Stimulated activated CD4-positive, alpha-beta T cell treated with anti-CD3 and anti-CD28 coated beads, Interleukin-4, amount 100 ng/mL, for 4 hours (primary cell): ENCODE measurements at regions not wholly inside any gene's neighbourhood (a gene's known extent, or its start where the extent isn't known, plus 50 kb on each side); places are given as distances from the start of the nearest gene placed in this dataset.
"Not testable (repeated sequence)": the region's sequence is repeated elsewhere in the genome, so short reads cannot be mapped to it uniquely, and the experiment has no call there.

ENCODE experiments used
- DNase-seq, 2 experiments: peaks; one replicate each; pipeline ENCODE4 v3.0.0-alpha.2; 2020

- no peak for DNase-seq
These were observed 159.1 kb upstream of the TTC29 start for GRCh38 chr4:147104768-147105167.

DNA sequence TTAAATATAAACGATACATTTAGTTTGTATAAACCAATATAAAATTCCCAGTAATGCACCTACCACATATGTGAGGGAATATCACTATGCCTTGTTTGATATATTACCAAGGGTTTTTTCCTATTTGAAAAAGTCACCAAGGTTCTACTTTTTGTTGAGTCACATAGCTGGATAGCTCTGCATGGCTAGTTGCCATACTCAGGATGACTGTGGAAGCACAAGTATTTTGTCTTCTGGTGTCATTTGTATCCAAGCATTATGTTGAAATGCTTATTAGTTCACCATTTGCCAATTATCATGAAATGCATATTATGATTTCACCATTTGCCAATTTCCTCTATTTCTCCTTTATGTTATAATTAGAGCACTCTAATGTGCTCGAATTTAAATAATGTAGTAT, 162.7 kb upstream of the TTC29 start:
- no peak for DNase-seq

DNA sequence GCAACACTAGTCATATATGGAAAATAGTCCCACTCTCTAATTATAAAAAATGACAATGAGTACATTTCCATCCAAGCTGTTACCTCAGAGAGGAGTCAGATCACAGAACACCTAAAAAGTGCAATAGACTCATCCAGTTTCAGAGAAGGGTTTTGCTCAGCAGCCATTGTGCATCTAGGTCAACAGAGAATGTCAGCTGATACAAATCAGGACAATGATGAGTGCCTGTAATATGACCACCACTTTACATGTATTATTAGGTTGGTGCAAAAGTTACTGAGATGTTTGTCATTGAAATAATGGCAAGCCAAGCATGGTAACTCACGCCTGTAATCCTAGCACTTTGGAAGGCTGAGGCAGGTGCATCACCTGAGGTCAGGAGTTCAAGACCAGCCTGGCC, 164.1 kb upstream of the TTC29 start:
- DNase-seq: no peak

DNA sequence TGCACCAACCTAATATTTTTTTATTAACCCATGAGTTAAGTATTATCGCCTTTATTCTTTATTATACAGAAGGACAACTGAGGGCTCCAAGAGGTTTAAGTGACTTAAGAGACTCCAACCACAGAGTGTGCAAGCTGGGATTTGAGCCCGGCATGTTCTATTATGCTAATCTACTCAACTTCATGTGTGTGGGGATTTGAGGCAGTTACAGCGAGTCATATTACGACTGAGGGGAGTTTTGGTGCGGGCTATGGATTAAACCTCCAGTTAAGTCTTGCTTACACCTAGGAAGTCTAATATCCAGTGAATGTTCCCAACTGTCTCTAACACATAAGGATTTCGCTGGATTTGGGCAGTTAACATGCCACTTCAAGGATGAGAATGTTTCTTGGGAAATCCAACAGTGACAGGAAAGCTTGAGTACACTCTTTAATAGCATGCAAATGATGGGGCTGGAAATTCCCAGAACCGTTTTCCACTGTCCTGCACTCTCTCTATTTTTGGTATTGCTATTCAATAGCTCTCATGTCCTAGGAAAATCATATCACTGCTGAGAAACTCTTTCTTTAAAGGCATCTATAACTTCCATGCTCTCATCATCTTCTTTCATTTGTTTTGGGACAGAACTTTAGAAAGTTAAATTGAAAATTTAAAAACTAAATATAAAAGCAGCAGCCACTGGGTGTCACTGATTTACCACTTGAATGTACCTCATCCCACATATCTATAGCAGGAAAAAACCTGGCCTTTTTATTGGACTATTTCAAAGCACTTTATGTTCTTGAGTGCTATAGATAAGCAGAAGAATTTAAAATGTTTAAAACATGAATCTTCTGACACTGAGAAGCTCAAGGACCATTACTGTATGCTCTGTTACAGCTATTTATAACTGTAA, 165.1 kb upstream of the TTC29 start:
- no peak for DNase-seq

DNA sequence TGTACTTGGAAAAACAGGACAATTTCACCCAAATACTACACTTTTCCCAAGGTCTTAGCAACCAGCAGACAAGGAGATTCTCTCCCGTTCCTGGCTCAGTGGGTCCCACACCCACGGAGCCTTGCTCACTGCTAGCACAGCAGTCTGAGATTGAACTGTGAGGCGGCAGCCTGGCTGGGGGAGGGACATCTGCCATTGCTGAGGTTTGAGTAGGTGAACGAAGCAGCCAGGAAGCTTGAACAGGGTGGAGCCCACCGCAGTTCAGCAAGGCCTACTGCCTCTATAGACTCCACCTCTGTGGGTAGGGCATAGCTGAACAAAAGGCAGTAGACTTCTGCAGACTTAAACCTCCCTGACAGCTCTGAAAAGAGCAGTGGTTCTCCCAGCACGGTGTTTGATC, 166.5 kb upstream of the TTC29 start:
- not testable (repeated sequence) for DNase-seq

GRCh38 chr4:147117431-147117830, 171.8 kb upstream of the TTC29 start:
- DNase-seq: no peak

DNA sequence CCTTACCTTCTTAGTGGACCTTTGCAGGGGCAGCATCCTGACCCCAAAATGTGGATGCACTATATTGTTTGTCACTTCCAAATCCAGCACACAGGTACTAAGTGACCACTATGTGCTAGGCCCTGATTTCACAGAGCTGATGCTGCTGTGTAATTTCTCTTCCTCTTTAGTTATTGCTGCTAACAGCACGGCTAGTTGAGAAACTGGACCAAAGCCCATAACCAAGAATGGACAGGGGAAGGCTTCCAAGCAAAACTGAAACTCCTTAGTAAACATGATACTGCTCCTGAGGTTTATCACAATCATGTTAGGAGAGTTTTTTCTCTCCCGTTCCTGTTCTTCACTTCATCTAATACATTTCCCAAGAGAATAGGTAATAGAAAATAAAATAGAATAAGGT, 172.9 kb upstream of the TTC29 start:
- DNase-seq: no peak

- no peak for DNase-seq
These were observed 177.0 kb upstream of the TTC29 start for GRCh38 chr4:147122685-147123084.

GRCh38 chr4:147123146-147123545, 177.5 kb upstream of the TTC29 start:
- DNase-seq: no peak

DNA sequence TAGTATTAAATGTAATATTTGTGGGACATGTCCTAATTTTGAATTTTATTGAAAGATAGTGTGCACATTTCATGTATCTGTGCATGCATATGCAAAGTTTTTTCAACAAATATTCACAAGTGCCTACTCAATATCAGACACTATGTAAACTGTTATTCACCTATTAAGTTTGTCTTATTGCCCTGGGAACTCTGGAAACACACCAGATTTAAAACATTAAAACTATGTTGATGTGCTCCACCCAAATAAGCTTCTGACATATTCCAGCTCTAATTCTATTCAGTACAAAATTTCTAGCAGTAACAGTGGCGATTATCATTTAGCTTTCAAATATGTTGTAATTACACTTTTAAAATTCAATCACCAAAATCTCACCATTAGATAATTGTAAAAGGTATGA, 183.1 kb upstream of the TTC29 start:
- DNase-seq: no peak

DNA sequence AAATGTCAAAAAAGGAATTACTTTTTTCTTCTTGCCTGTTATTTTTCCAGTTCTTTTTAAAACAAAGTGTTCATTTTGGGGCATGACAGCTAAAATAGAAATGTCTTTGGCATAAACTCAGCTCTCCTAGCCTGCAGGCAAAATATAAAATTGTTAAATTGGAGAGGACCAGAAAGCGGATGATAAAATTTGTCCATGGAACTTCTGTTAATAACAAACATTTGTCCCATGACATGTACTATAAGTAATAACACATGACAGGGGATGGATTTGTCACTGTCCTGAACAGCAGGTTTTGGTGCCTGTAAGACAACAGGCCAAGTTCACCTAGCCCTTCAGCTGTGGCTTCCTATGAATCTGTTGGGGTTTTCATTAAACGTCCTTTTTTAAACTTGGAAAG, 184.0 kb upstream of the TTC29 start:
- no peak for DNase-seq

- DNase-seq: no peak
These were observed 189.0 kb upstream of the TTC29 start for GRCh38 chr4:147134536-147135210.

DNA sequence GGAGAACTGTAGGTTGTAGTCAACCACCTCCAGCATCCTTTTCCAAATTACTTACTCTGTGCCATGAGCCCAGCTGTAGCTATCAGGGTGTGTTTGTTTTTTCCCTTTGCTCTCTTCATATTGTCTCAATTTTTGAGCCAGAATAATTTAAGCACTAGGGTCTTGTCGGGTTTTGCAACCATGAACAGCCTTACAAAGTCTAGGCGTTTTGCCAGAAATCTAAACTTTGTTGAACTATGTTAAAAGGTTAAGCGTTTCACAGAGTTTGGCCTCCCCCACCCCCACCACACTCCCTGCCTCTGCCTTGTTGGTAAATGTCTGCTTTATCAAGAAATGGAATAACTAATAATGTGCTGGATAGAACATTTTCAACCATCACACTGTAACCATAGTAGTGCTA, 190.6 kb upstream of the TTC29 start:
- DNase-seq: no peak

DNA sequence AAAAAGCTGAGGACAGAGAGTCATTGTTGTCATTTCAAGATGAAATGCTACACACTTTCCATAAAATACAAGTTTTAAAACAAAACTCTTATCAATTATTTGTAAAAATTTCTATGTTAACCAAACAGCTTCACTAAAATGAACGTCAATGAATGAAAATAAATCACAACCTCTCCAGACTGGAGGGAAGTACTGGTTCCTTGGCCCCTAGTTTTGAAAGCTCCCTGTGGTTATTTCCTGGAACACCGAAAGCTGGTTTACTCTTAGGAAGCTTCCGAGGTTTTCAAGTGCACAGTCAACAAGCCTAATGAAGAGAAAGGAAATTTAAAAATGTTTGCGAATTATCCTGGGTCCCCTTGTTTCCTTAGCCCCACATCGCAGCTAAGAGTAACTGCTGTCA, 191.1 kb upstream of the TTC29 start:
- no peak for DNase-seq

DNA sequence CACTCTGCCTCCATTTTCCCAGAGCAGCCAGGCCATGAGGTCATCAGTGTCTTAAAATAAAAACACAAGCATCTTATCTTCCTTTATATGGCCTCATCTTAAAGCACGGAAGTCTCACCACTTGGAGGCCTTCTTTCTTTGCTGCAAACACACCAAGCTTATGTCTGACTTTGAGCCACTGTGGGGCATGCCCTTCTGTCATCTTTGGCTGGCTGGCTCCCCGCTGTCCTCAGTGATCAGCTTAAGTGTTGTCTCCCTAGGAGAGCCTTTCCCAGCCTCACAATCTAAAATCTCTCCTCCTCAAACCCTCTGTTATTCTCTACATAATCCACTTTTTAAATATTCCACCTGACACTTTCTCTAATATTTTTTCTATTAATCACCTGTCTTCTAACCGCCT, 191.6 kb upstream of the TTC29 start:
- DNase-seq: no peak

- no peak for DNase-seq
These were observed 192.5 kb upstream of the TTC29 start for GRCh38 chr4:147138171-147138570.

GRCh38 chr4:147139455-147140198, 194.0 kb upstream of the TTC29 start:
- DNase-seq: no peak

GRCh38 chr4:147151763-147152162, 206.1 kb upstream of the TTC29 start:
- DNase-seq: no peak

GRCh38 chr4:147157860-147158701, 212.4 kb upstream of the TTC29 start:
- DNase-seq: no peak

DNA sequence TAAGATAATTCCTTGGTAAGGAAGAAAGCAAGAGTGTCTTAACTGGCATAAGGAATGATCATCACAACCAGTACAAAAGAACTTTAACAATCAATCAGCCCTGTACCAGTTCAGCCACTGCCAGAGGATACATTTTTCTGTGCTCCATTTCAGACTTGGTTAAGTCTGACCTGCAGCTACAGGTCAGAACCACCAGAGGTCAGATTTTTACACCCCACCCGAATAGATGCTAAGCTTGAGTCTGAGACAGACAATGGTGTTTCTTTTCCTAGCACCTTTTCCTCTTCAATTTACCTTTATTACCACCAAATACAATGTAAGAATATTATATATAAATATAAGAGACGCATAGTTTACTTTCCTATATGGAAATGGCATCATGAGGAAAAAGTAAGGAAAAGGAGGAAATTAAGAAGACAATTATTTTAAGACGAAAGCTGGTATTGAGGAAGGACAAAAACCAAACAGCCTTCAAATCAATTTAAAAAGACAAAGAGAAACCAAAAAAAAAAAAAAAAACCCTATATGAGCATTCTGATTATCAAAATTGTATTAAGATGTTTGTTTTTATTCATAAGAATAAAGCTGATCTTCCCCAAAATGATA, 215.3 kb upstream of the TTC29 start:
- DNase-seq: no peak

DNA sequence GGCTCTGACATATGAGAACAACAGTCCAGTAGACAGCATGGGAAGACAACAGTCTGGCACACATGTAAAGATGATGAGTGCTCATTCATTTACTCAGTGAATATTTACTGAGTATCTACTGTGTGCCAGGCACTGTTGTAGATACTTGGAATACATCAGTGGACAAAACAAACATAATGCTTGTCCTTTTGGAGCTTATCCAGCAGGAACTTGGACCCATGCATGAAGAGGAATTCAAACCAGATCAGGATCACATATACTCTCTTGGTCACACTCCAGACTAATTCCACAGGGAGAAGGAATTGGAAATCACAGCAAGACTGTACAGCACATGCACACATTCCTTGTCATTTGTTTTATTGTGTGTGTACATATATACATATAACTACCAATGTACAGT, 217.6 kb upstream of the TTC29 start:
- no peak for DNase-seq

DNA sequence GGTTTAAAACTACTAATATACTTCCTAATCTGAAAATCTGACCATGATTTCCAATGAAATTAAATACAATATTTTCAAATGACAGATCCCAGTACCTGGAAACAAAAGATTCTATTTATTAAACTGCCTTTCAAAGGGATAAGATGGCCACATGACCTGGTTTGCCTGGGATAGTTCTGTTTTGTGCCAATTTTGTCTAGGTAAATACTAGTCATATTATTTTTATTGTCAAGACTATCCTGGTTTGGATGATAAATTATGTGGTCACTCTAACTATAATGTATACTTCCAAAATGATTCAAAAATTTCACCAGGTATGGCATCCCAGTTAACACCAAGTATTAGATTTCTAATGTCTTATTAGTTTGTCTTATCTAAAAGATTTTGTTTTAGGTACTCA, 222.5 kb upstream of the TTC29 start:
- DNase-seq: not testable (repeated sequence)
